Loucy (cell line): ENCODE measurements at regions not wholly inside any gene's neighbourhood (a gene's known extent, or its start where the extent isn't known, plus 50 kb on each side); places are given as distances from the start of the nearest gene placed in this dataset.

ENCODE experiments used
- H2AFZ ChIP-seq: fragments of 200-600 bp; sonication (generic); 2 replicates; pipeline ENCODE4 v1.6.0; 2016; ENCODE audit warnings: antibody characterized with exemption, mild to moderate bottlenecking, low read length, moderate library complexity
- H3F3A ChIP-seq: fragments of 200-600 bp; 2 replicates; pipeline ENCODE4 v1.6.0; 2016; ENCODE audit warnings: antibody characterized with exemption, low read depth, mild to moderate bottlenecking
- H3K27me3 ChIP-seq: fragments of 200-600 bp; sonication (generic); 2 replicates; pipeline ENCODE4 v1.6.1; 2014; ENCODE audit warnings: low read length, mild to moderate bottlenecking; ENCODE audit not compliant: insufficient read depth, poor library complexity, severe bottlenecking
- H3K36me3 ChIP-seq: fragments of 200-600 bp; sonication (generic); 2 replicates; pipeline ENCODE4 v1.6.1; 2016; ENCODE audit warnings: low read length; ENCODE audit not compliant: insufficient read depth
- H3K4me1 ChIP-seq: fragments of 200-600 bp; sonication (generic); 2 replicates; pipeline ENCODE4 v1.5.1; 2014; ENCODE audit warnings: low read length, mild to moderate bottlenecking; ENCODE audit not compliant: insufficient read depth, poor library complexity, severe bottlenecking
- H3K4me2 ChIP-seq: fragments of 200-600 bp; sonication (generic); 2 replicates; pipeline ENCODE4 v1.6.0; 2014; ENCODE audit warnings: antibody characterized with exemption, low read length, low read depth, mild to moderate bottlenecking; ENCODE audit not compliant: poor library complexity, severe bottlenecking
- H3K4me3 ChIP-seq: fragments of 200-600 bp; sonication (generic); 2 replicates; pipeline ENCODE4 v1.5.1; 2014; ENCODE audit warnings: low read length, mild to moderate bottlenecking, mixed read lengths; ENCODE audit not compliant: poor library complexity, severe bottlenecking
- H3K79me2 ChIP-seq: fragments of 200-600 bp; sonication (generic); 2 replicates; pipeline ENCODE4 v1.6.1; 2014; ENCODE audit warnings: low read length; ENCODE audit not compliant: insufficient read depth
- H3K9ac ChIP-seq: fragments of 200-600 bp; sonication (generic); 2 replicates; pipeline ENCODE4 v1.6.0; 2014; ENCODE audit warnings: mild to moderate bottlenecking, low read depth, low read length, moderate library complexity; ENCODE audit not compliant: poor library complexity, severe bottlenecking
- H3K9me2 ChIP-seq: fragments of 200-600 bp; sonication (generic); replicated peaks from 2 replicates; pipeline ENCODE4 v1.6.1; 2016; ENCODE audit warnings: low read depth, low read length, mixed read lengths
- H3K9me3 ChIP-seq: fragments of 200-600 bp; sonication (generic); 2 replicates; pipeline ENCODE4 v1.6.1; 2014; ENCODE audit warnings: mild to moderate bottlenecking, antibody characterized with exemption, low read length, low read depth; ENCODE audit not compliant: insufficient read depth
- H4K20me1 ChIP-seq: fragments of 200-600 bp; sonication (generic); 2 replicates; pipeline ENCODE4 v1.6.0; 2014; ENCODE audit warnings: antibody characterized with exemption, low read length, mild to moderate bottlenecking; ENCODE audit not compliant: insufficient read depth, poor library complexity, severe bottlenecking
- CTCF ChIP-seq: fragments of 200-600 bp; sonication (generic); conservative IDR thresholded peaks from 2 replicates; pipeline ENCODE4 v1.5.1; 2014; ENCODE audit warnings: mild to moderate bottlenecking, antibody characterized with exemption, low read length
- EZH2phosphoT487 ChIP-seq: fragments of 200-600 bp; IDR thresholded peaks from 2 replicates; pipeline ENCODE4 v1.6.1; 2018; ENCODE audit warnings: antibody characterized with exemption, mild to moderate bottlenecking, moderate library complexity, borderline replicate concordance

- Histone ChIP-seq H3K79me2 (no peaks in the 10 kb centered on the region), H3K4me1 (no peaks in the 10 kb centered on the region), H3K9ac (no peak overlapping the region), H4K20me1 (no peaks in the 10 kb centered on the region), H3K36me3 (no peaks in the 10 kb centered on the region), H3K4me3 (no peak overlapping the region), H2AFZ (no peak overlapping the region), H3K27me3 (peaks cover 45% of the 10 kb centered on the region), H3K4me2 (no peak overlapping the region), H3K9me2 (no peaks in the 10 kb centered on the region), H3F3A (no peaks in the 10 kb centered on the region), H3K9me3 (no peaks in the 10 kb centered on the region)
- TF ChIP-seq CTCF: no peak
- TF ChIP-seq EZH2phosphoT487: no peak
Observed at GRCh38 chr9:13939134-13939533, 374.8 kb downstream of the NFIB start.

- H3K4me1 ChIP-seq: no peaks in the 10 kb centered on the region
- H3K9me2 ChIP-seq: no peaks in the 10 kb centered on the region
- H4K20me1 ChIP-seq: no peaks in the 10 kb centered on the region
- no peak overlapping the region for H3K4me2 ChIP-seq
- H3K9me3 ChIP-seq: no peaks in the 10 kb centered on the region
- H2AFZ ChIP-seq: no peak overlapping the region
- H3F3A ChIP-seq: no peaks in the 10 kb centered on the region
- H3K36me3 ChIP-seq: no peaks in the 10 kb centered on the region
- no peak for TF ChIP-seq CTCF
- no peak for TF ChIP-seq EZH2phosphoT487
- H3K4me3 ChIP-seq: no peak overlapping the region
- no peaks in the 10 kb centered on the region for H3K79me2 ChIP-seq
- peaks cover 2% of the 10 kb centered on the region for H3K27me3 ChIP-seq
- no peak overlapping the region for H3K9ac ChIP-seq
Observed at GRCh38 chr9:13934416-13934815, 379.5 kb downstream of the NFIB start.

GRCh38 chr9:13933268-13933656, 380.7 kb downstream of the NFIB start:
- Histone ChIP-seq H3K36me3 (no peaks in the 10 kb centered on the region), H2AFZ (no peak overlapping the region), H3K4me3 (no peak overlapping the region), H3K4me1 (no peaks in the 10 kb centered on the region), H3K9ac (no peak overlapping the region), H3F3A (no peaks in the 10 kb centered on the region), H3K9me3 (no peaks in the 10 kb centered on the region), H3K79me2 (no peaks in the 10 kb centered on the region), H3K27me3 (no peaks in the 10 kb centered on the region), H3K9me2 (no peaks in the 10 kb centered on the region), H3K4me2 (no peak overlapping the region), H4K20me1 (no peaks in the 10 kb centered on the region)
- TF ChIP-seq EZH2phosphoT487 (no peak), CTCF (no peak)
